GM18526 (cell line): ENCODE measurements at regions not wholly inside any gene's neighbourhood (a gene's known extent, or its start where the extent isn't known, plus 50 kb on each side); places are given as distances from the start of the nearest gene placed in this dataset.

Experiments used
- POLR2A ChIP-seq: IDR thresholded peaks from 3 replicates; pipeline ENCODE4 v1.6.1; 2011; ENCODE audit not compliant: insufficient read length; ENCODE audit errors: extremely low read depth

DNA sequence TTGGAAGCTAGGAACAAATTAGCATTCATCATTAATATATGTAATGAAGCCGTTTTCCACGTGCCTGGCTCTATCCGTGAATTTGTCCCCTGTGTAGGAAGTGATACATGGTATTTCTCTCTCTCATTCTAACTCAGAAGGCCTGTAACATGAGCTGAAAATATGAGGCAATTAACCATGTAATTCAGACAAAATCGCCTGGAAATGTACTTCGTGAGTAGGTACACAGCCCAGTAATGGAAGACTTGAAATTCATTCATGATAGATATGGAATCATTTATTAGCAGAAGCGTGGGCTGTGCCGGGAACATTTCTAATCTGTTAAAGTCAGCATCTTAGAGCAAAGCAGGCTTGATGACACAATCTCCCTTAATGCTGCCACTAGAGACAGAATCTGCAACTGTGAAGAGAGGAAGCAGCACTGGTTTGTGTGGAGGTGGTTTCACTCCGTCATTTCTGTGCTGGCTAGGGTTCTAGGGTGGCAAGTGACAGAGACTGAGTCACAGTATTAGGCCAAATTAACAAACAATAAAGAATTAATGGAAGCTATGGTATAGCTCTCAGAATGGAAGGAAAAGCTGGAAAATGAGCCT is 225.0 kb upstream of the PROK2 start:
- TF ChIP-seq POLR2A: no peak

GRCh38 chr3:72008226-72008996 is 223.5 kb upstream of the PROK2 start:
- TF ChIP-seq POLR2A: no peak

GRCh38 chr3:72006631-72007556 is 221.9 kb upstream of the PROK2 start:
- TF ChIP-seq POLR2A: no peak

GRCh38 chr3:72004749-72005292 is 219.9 kb upstream of the PROK2 start:
- TF ChIP-seq POLR2A: no peak

GRCh38 chr3:72003936-72004335 is 219.0 kb upstream of the PROK2 start:
- no peak for TF ChIP-seq POLR2A

GRCh38 chr3:72001758-72002157 is 216.8 kb upstream of the PROK2 start:
- TF ChIP-seq POLR2A: no peak

DNA sequence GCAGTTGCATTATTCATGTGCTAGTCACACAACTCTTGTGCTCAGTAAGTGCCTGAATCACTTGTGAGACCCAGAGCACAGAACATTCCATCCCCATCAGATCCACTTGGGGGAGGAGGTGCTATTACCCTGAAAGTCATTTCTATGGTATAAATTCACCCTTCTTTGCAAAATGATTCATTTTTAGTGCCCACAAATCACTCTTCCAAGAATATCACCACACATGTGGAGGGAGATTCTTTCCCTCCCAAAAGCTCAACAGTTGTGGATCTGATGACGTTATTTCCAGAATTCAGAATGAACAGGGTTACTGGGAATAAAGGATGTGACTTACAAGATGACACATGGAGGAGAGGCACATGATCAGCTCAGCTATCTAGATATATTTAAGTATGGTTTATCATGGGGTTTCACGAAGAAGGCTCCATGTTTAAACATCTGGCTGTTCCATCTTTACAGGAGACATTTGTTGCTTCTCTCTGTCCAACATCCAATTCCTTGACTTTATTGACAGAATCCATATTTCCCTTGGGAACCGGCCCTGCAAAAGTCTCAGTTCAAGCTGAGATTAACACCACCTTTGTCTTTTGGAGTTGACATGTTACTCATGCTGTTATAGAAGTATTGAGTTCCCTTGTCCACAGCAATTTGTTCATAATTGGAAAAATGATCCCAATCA is 214.2 kb upstream of the PROK2 start:
- TF ChIP-seq POLR2A: no peak

DNA sequence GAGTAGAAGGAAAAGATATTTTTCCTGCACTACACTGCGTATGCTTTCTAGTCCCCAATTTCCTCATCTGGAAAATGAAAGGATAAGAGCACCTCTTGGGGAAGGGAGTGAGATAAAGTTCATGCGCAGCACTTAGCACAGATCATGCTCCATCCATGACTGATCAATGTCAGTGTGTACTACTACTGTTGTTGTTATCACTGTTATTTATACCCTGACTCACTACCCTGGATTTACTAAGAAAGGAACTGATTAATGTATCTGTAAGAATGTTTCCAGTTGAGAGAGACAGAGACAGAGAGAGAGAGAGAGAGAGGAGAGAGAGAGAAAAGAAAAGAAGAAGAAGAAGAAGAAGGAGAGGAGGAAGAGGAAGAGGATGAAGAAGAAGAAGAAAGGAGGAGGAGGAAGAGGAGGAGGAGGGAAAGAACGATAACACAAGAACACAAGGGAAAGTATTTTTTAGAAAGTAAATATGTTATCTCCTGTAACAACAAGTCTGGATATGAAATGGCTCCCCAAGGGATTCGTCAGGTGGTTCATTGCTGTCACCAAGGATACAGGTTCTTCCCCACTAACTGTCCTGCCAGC is 212.2 kb upstream of the PROK2 start:
- no peak for TF ChIP-seq POLR2A

DNA sequence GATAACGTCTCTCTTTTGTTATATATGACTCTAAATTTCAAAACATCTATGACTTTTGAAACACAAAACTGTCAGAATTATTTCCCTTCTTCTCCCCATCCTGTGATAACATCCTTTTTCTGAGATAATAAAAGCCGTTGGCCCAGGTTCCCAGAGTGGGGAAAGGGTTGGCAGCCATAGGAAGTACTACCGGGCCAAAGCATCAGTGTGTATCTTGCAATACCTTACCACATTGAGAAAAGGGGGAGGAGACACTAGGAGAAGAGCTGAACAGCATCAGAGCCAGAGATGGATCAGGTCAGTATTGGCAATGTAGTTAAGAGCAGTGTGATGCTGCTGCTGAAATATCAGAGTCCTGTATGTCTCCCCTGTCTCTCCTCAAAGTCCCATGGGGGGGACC is 210.0 kb upstream of the PROK2 start:
- no peak for TF ChIP-seq POLR2A

GRCh38 chr3:71994203-71994602 is 209.3 kb upstream of the PROK2 start:
- TF ChIP-seq POLR2A: no peak

DNA sequence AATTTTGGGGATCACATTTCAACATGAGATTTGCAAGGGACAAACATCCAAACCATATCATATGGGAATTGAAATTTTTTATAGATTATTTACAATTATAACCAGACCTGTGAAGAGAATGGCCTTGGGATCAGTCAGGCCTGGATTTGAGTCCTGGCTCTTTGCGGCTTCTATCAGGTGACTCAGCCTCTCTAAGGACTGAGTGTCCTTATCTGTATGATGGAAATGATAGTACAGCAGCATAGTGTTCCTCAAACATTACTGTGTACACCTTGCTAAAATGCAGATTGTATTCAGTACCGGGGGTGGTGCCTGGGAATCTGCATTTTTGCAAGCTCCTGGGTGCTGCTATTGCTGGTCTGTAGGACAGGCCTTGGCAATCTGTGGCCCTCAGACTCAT is 206.7 kb upstream of the PROK2 start:
- no peak for TF ChIP-seq POLR2A

DNA sequence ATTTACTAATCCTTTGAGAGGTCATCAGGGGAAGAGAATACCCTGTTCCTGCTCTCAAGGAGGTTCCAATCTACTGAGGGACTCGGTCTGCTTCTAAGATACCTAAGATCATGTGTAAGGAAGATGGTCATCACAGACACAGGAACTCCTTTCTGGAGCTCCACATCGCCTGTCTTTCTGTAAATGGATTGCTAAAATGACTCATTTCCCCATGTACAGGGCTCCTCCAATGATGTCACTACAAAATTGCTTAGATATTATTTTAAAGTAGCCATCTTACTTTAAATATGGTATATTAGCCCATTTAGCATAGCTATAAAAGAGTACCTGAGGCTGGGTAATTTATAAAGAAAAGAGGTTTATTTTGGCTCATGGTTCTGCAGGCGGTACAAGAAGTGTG is 206.1 kb upstream of the PROK2 start:
- TF ChIP-seq POLR2A: no peak

DNA sequence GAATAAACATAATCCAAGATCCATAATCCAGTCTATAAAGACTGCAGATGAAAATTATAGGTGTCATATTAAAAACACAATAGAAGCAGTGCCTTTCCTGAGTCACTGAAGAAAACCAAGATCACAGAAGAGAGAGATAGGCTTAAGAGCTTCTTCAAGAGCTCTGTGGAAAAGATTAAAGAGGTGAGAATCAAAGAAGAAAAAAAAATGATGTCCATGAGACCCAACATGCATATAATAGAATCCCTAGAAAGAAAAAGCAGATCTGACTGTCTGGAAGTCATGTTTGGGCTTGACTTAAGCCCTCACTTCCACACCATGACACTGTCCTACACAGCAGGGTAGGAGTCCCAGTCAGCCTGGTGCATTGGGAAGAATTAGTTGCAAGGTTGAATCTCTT is 205.6 kb upstream of the PROK2 start:
- no peak for TF ChIP-seq POLR2A

DNA sequence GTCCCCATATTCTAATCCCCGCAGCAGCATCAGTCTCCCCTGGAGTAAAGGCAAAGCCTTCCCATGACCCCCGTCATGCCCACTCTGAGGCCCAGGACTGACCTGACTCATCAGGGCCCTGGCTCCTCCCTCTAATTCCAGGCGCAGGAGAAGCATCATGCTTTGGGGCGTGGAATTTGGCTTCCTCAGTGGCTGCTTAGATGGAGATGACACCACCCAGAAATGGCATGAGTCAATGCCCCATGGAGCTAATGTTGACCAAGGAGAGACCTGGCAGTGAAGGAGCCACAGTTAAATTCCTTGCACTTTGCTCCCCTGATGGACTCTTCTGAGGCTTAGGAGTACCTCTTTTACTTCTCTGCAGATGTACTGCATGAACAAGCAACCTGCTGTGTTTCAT is 204.2 kb upstream of the PROK2 start:
- TF ChIP-seq POLR2A: no peak

GRCh38 chr3:71987828-71988227 is 202.9 kb upstream of the PROK2 start:
- no peak for TF ChIP-seq POLR2A
